GM19351 (cell line): ENCODE measurements at regions not wholly inside any gene's neighbourhood (a gene's known extent, or its start where the extent isn't known, plus 50 kb on each side); places are given as distances from the start of the nearest gene placed in this dataset.
"Not testable (repeated sequence)": the region's sequence is repeated elsewhere in the genome, so short reads cannot be mapped to it uniquely, and the experiment has no call there.

Experiments
- ATAC-seq: cut with Tn5 transposase; IDR thresholded peaks from one replicate; pipeline ENCODE4 v1.9.1; 2021; ENCODE audit warnings: mild to moderate bottlenecking, moderate library complexity; ENCODE audit not compliant: unreplicated experiment

- ATAC-seq, result no peak
These were observed 232.6 kb upstream of the AUTS2 start for GRCh38 chr7:69365651-69366192.

GRCh38 chr7:69367780-69368179, 230.5 kb upstream of the AUTS2 start:
- ATAC-seq, result no peak

- ATAC-seq, result no peak
These were observed 224.9 kb upstream of the AUTS2 start for GRCh38 chr7:69373171-69374043.

GRCh38 chr7:69374044-69374425, 224.2 kb upstream of the AUTS2 start:
- ATAC-seq, result no peak

GRCh38 chr7:69377191-69377590, 221.1 kb upstream of the AUTS2 start:
- ATAC-seq, result no peak

GRCh38 chr7:69388452-69389137, 209.7 kb upstream of the AUTS2 start:
- no peak for ATAC-seq

GRCh38 chr7:69389216-69389615, 209.1 kb upstream of the AUTS2 start:
- no peak for ATAC-seq

- not testable (repeated sequence) for ATAC-seq
These were observed 204.4 kb upstream of the AUTS2 start for GRCh38 chr7:69393912-69394311.

GRCh38 chr7:69395061-69395714, 203.1 kb upstream of the AUTS2 start:
- ATAC-seq, result no peak

- no peak for ATAC-seq
These were observed 199.3 kb upstream of the AUTS2 start for GRCh38 chr7:69398986-69399385.

- no peak for ATAC-seq
These were observed 198.9 kb upstream of the AUTS2 start for GRCh38 chr7:69399401-69399800.

GRCh38 chr7:69402696-69403095, 195.6 kb upstream of the AUTS2 start:
- no peak for ATAC-seq

- no peak for ATAC-seq
These were observed 195.1 kb upstream of the AUTS2 start for GRCh38 chr7:69403169-69403568.

- ATAC-seq, result no peak
These were observed 187.3 kb upstream of the AUTS2 start for GRCh38 chr7:69411018-69411417.

GRCh38 chr7:69411466-69411865, 186.8 kb upstream of the AUTS2 start:
- no peak for ATAC-seq

GRCh38 chr7:69412331-69413146, 185.7 kb upstream of the AUTS2 start:
- ATAC-seq, result peak; percentile 95

GRCh38 chr7:69414555-69414954, 183.7 kb upstream of the AUTS2 start:
- ATAC-seq, result no peak

- ATAC-seq, result no peak
These were observed 179.2 kb upstream of the AUTS2 start for GRCh38 chr7:69418869-69419670.

- ATAC-seq, result peak; percentile 70
These were observed 178.3 kb upstream of the AUTS2 start for GRCh38 chr7:69419934-69420333.

GRCh38 chr7:69422574-69422985, 175.7 kb upstream of the AUTS2 start:
- ATAC-seq, result no peak
